ENCODE measurements at regions not wholly inside any gene's neighbourhood (a gene's known extent, or its start where the extent isn't known, plus 50 kb on each side); places are given as distances from the start of the nearest gene placed in this dataset.

- TF ChIP-seq CTCF (IDR thresholded peaks at IDR 0.05) (no peak), POLR2A (IDR thresholded peaks at IDR 0.05) (no peak)
Measured at GRCh38 chr2:4408321-4408720, 704.9 kb downstream of the DCDC2C start.

All from thyroid gland (tissue), 4 donors.